ENCODE measurements at regions not wholly inside any gene's neighbourhood (a gene's known extent, or its start where the extent isn't known, plus 50 kb on each side); places are given as distances from the start of the nearest gene placed in this dataset.

DNA sequence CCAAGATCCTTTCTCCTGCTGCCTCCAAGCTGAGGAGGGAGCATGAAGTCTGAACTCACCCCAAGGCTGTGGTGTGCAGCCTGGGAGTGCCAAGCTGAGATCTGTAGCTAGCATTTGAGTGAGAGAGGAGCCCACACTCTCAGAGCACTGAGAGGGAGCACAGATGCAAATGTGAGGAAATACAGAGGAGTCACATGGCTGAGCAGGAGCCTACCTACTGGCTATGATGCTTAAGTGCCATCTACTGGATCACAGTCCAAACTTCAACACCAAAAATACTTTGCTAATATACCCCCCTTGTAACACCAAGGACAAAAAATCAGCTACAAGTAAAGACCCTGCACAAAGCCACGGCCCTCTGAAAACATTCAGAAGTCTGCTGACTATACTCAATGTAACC, 94.4 kb upstream of the IMPG1 start:
- Histone ChIP-seq H4K20me1 (replicated peaks in 1 of 2; ENCODE audit: control insufficient read depth in 1 of 2, insufficient read depth in 2 of 2, low read length in 2 of 2) (no peaks in the 10 kb centered on the region), H2AK5ac (ENCODE audit: low read depth, low read length) (no peak overlapping the region), H3K4me3 (ENCODE audit: extremely low read depth in 1 of 4, insufficient read depth in 2 of 4, low read depth in 3 of 4, low read length in 4 of 4) (no peak overlapping the region), H3K79me2 (ENCODE audit: control insufficient read depth in 1 of 2, insufficient read depth in 2 of 2, low read length in 2 of 2) (no peaks in the 10 kb centered on the region), H2AFZ (ENCODE audit: low read length) (0 out of 2 replicates have a peak overlapping the region, but pooled peaks have one; percentile 3), H2BK20ac (ENCODE audit: low read length) (no peak overlapping the region), H3K56ac (replicated peaks; ENCODE audit: insufficient read length, low read depth, low read length) (no peak overlapping the region), H3K9ac (replicated peaks in 1 of 4; ENCODE audit: extremely low read depth in 1 of 4, low read depth in 3 of 4, low read length in 3 of 4) (no peak overlapping the region), H3K4me1 (replicated peaks in 1 of 4; ENCODE audit: control insufficient read depth in 3 of 4, insufficient read depth in 4 of 4, low read length in 3 of 4) (no peaks in the 10 kb centered on the region), H3K9me3 (ENCODE audit: insufficient read depth in 2 of 2, low read depth in 1 of 2, low read length in 1 of 2) (peaks cover 0 to 4% of the 10 kb centered on the region in 2 experiments; a peak in 1 of 4 replicates), H3K14ac (ENCODE audit: insufficient read length) (no peak overlapping the region), H3K27ac (ENCODE audit: low read depth, low read length) (no peak overlapping the region), H2BK12ac (ENCODE audit: low read depth, low read length) (no peak overlapping the region), H2BK120ac (replicated peaks; ENCODE audit: low read depth, low read length) (no peak overlapping the region), H3K4ac (replicated peaks; ENCODE audit: insufficient read length, low read depth, low read length) (no peak overlapping the region), H3K4me2 (ENCODE audit: insufficient read depth in 1 of 2, low read depth in 2 of 2, low read length in 2 of 2) (no peak overlapping the region), H2BK5ac (ENCODE audit: low read depth, low read length) (no peak overlapping the region), H4K91ac (replicated peaks; ENCODE audit: insufficient read length, low read length) (no peak overlapping the region), H3K23ac (ENCODE audit: insufficient read length) (no peak overlapping the region), H3K79me1 (ENCODE audit: low read depth, low read length) (no peaks in the 10 kb centered on the region), H4K8ac (ENCODE audit: extremely low read depth, insufficient read depth, low read length) (no peak overlapping the region), H3K23me2 (ENCODE audit: low read depth, low read length) (no peaks in the 10 kb centered on the region), H4K5ac (ENCODE audit: insufficient read length, low read depth, low read length) (no peak overlapping the region), H3K27me3 (replicated peaks in 1 of 4; ENCODE audit: control insufficient read depth in 3 of 4, extremely low read depth in 1 of 4, insufficient read depth in 3 of 4, low read length in 3 of 4) (no peaks in the 10 kb centered on the region), H3K18ac (ENCODE audit: extremely low read depth, low read length) (no peak overlapping the region), H2BK15ac (ENCODE audit: low read length) (no peak overlapping the region), H3K36me3 (ENCODE audit: control insufficient read depth in 2 of 4, insufficient read depth in 4 of 4, low read length in 3 of 4) (no peaks in the 10 kb centered on the region)
- 91% methylated on average over 1 of the region's 1 CpG; no CpG with 5 or more reads in 1 of the 2 experiments for WGBS, 2 experiments (ENCODE audit: extremely low coverage in 1 of 2, insufficient coverage in 1 of 2, insufficient read length in 1 of 2, insufficient replicate concordance in 2 of 2, low coverage in 1 of 2, low lambda C conversion rate in 2 of 2, missing lambda C conversion rate in 1 of 2)
- TF ChIP-seq, protein P1, sequence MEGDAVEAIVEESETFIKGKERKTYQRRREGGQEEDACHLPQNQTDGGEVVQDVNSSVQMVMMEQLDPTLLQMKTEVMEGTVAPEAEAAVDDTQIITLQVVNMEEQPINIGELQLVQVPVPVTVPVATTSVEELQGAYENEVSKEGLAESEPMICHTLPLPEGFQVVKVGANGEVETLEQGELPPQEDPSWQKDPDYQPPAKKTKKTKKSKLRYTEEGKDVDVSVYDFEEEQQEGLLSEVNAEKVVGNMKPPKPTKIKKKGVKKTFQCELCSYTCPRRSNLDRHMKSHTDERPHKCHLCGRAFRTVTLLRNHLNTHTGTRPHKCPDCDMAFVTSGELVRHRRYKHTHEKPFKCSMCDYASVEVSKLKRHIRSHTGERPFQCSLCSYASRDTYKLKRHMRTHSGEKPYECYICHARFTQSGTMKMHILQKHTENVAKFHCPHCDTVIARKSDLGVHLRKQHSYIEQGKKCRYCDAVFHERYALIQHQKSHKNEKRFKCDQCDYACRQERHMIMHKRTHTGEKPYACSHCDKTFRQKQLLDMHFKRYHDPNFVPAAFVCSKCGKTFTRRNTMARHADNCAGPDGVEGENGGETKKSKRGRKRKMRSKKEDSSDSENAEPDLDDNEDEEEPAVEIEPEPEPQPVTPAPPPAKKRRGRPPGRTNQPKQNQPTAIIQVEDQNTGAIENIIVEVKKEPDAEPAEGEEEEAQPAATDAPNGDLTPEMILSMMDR (IDR thresholded peaks at IDR 0.05; ENCODE audit: control extremely low read depth in 1 of 3, insufficient read depth in 1 of 3, low read depth in 1 of 3, low read length in 3 of 3) = peak in 2 of 3 experiments; percentile 4 to 9; a peak in 1 of 4 replicates
- TF ChIP-seq EGR1 (IDR thresholded peaks at IDR 0.05; ENCODE audit: borderline replicate concordance, low read depth, low read length) (no peak), RAD21 (IDR thresholded peaks at IDR 0.05 in 1 of 2, conservative IDR thresholded peaks at IDR 0.05 in 1 of 2; ENCODE audit: low read depth in 2 of 2, low read length in 2 of 2) (peak; percentile 49 to 59)
- ChIA-PET POLR2A (ENCODE audit: partially characterized antibody) (interaction anchor here (0.7 kb wide), 1 partner anchor 235 kb away, joined by 3 read pairs; no protein-coding TSS in a partner anchor), CTCF (ENCODE audit: partially characterized antibody) (interaction anchor here (0.6 to 2.5 kb wide), 4 partner anchors 11 to 236 kb away, joined by 3 to 22 read pairs (median 7); no protein-coding TSS in a partner anchor)
- no peak for FAIRE-seq
- DNase-seq (ENCODE audit: low read depth in 1 of 2, low spot score in 2 of 2) = no peak
